ENCODE measurements at regions not wholly inside any gene's neighbourhood (a gene's known extent, or its start where the extent isn't known, plus 50 kb on each side); places are given as distances from the start of the nearest gene placed in this dataset.

GRCh38 chr2:154556146-154556545 lies 142.3 kb upstream of the KCNJ3 start:
- Histone ChIP-seq H3K27me3 (ENCODE audit: control insufficient read depth in 2 of 2, insufficient read depth in 2 of 2, low read length in 2 of 2) (no peaks in the 10 kb centered on the region), H3K27ac (ENCODE audit: extremely low read depth, low read depth, low read length) (no peak overlapping the region), H3K9me3 (replicated peaks; ENCODE audit: control insufficient read depth, insufficient read depth, low read depth, low read length) (no peaks in the 10 kb centered on the region), H2AFZ (ENCODE audit: low read depth, low read length) (no peak overlapping the region), H3K9ac (ENCODE audit: insufficient read depth in 1 of 2, low read depth in 2 of 2, low read length in 2 of 2) (no peak overlapping the region), H3K79me2 (ENCODE audit: control insufficient read depth, insufficient read depth, low read length) (no peaks in the 10 kb centered on the region), H3K9me1 (ENCODE audit: control insufficient read depth, insufficient read depth, low read length) (no peaks in the 10 kb centered on the region), H3K4me1 (replicated peaks in 1 of 2; ENCODE audit: control insufficient read depth in 2 of 2, insufficient read depth in 2 of 2, low read length in 2 of 2) (no peaks in the 10 kb centered on the region), H3K4me3 (no peak overlapping the region), H4K20me1 (replicated peaks; ENCODE audit: control insufficient read depth, insufficient read depth, low read length) (no peaks in the 10 kb centered on the region), H3K36me3 (ENCODE audit: control insufficient read depth, insufficient read depth, low read length) (no peaks in the 10 kb centered on the region), H3K4me2 (ENCODE audit: insufficient read depth, low read length) (no peak overlapping the region)
- CTCF ChIA-PET (ENCODE audit: low intra/inter-chr PET ratio) = no interaction called here
- intact Hi-C loops (cut with micrococcal nuclease) (no loop called here), in situ Hi-C loops (cut with MboI) (no loop called here)
- POLR2A ChIA-PET = no interaction called here
- no peak for ATAC-seq
- DNase-seq (ENCODE audit: extremely low read depth in 1 of 4, low spot score in 3 of 4) = no peak
- WGBS (ENCODE audit: insufficient coverage, low coverage, missing lambda C conversion rate) = 0% methylated on average over 2 of the region's 2 CpGs
- BruUV-seq (replicated peaks) = no TSS peak
- FAIRE-seq = no peak
- TF ChIP-seq ZNF174 (CRISPR knock-in tag; IDR thresholded peaks at IDR 0.05) (no peak), ZNF143 (CRISPR knock-in tag; IDR thresholded peaks at IDR 0.05) (no peak), PATZ1 (CRISPR knock-in tag; IDR thresholded peaks at IDR 0.05; ENCODE audit: borderline replicate concordance) (no peak), FOXP1 (CRISPR knock-in tag; IDR thresholded peaks at IDR 0.05) (no peak), MGA (IDR thresholded peaks at IDR 0.05) (no peak), ZBTB9 (CRISPR knock-in tag; IDR thresholded peaks at IDR 0.05) (no peak), HNRNPUL1 (IDR thresholded peaks at IDR 0.05; ENCODE audit: low read length) (no peak), ZNF124 (CRISPR knock-in tag; IDR thresholded peaks at IDR 0.05) (no peak), ESRRB (CRISPR knock-in tag; IDR thresholded peaks at IDR 0.05; ENCODE audit: borderline replicate concordance) (no peak), CBFA2T2 (conservative IDR thresholded peaks at IDR 0.05) (no peak)

Measured in K562 (cell line).